GM21423 (cell line): ENCODE measurements at regions not wholly inside any gene's neighbourhood (a gene's known extent, or its start where the extent isn't known, plus 50 kb on each side); places are given as distances from the start of the nearest gene placed in this dataset.
A peak's percentile ranks its signal among the peaks of the same experiment; 100 is the strongest.

Experiments
- ATAC-seq: cut with Tn5 transposase; IDR thresholded peaks from one replicate; pipeline ENCODE4 v1.9.1; 2021; ENCODE audit warnings: mild to moderate bottlenecking, moderate library complexity; ENCODE audit not compliant: unreplicated experiment

GRCh38 chr3:83513051-83513450 lies 1445.7 kb upstream of the CADM2 start:
- no peak for ATAC-seq

- ATAC-seq = no peak
Observed at GRCh38 chr3:83513677-83514076, 1445.1 kb upstream of the CADM2 start.

- no peak for ATAC-seq
Observed at GRCh38 chr3:83514130-83514914, 1444.5 kb upstream of the CADM2 start.

DNA sequence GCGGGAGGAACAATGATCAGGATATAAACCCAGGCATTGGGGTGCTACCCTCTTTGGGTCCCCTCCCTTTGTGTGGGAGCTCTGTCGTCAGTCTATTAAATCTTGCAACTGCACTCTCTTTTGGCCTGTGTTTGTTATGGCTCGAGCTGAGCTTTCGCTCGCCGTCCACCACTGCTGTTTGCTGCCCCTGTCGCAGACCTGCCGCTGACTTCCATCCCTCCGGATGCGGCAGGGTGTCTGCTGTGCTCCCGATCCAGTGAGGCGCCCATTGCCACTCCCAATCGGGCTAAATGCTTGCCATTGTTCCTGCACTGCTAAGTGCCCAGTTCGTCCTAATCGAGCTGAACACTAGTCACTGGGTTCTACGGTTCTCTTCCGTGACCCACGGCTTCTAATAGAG lies 1443.7 kb upstream of the CADM2 start:
- no peak for ATAC-seq

DNA sequence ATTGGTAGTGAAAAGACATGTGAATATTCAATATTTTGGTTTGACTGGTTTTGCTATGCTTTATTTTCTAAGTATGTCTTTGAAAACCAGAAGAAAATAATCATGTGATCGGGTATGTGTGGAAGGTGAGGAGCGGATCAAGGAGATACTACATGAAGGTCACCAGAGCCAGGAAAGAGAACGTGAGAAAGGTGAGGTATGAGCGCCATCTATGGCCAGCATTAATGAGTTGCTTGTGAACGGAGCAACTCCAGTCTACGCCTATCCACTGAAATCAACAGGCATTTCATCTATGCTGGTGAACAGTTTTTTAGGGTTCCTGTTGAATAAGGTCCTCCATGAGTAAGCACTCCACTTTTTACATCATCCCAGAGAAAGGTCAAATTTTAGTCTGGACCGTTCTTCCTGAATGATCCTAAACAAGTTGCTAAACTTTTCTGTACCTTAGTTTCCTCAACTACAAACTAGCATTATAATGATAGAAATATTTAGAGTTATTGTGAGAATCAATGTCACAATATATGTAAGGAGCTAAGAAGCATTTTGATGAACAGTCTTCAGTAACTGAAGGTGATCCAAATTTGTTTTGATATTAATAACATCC lies 1435.2 kb upstream of the CADM2 start:
- ATAC-seq = peak; percentile 88

- ATAC-seq = no peak
Observed at GRCh38 chr3:83524901-83525300, 1433.9 kb upstream of the CADM2 start.

- no peak for ATAC-seq
Observed at GRCh38 chr3:83559082-83559481, 1399.7 kb upstream of the CADM2 start.

DNA sequence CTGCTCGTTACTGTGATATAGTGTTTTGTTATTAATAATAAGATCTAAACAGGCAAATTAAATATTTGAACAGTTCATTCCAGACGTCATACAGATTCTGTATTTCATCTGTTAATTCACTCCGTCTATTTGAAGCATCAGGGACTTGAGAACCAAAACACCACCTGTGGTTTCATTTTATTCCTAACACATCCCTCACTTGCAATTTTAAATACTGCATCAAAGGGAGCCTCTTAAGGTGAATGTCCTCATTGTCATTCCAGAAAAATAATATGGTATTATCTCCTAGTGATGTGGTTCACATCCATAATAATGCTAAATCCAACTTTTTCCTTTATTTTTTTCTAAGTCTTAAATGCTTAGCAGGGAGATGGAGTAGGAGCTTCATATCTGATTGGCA lies 1390.9 kb upstream of the CADM2 start:
- no peak for ATAC-seq

GRCh38 chr3:83581546-83581945 lies 1377.2 kb upstream of the CADM2 start:
- ATAC-seq = no peak

- no peak for ATAC-seq
Observed at GRCh38 chr3:83601704-83602103, 1357.1 kb upstream of the CADM2 start.

DNA sequence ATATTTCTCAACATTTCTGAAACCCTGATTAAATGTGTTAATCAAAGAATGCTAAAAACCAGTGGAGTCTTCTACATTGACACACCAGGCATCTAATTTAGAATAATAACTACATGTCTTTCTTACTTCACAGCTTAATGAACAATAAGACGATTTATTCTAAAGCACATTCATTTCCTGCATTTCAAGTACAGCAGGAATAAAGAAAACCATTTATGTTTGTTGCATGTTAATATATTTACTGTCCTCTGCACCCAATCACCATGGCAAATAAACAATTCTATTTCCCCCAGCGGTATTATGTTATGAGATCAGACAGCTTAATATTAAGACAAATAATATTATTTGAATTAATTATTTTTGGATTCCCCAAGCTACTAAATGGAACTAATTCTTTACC lies 1336.3 kb upstream of the CADM2 start:
- no peak for ATAC-seq

- no peak for ATAC-seq
Observed at GRCh38 chr3:83625261-83625660, 1333.5 kb upstream of the CADM2 start.

DNA sequence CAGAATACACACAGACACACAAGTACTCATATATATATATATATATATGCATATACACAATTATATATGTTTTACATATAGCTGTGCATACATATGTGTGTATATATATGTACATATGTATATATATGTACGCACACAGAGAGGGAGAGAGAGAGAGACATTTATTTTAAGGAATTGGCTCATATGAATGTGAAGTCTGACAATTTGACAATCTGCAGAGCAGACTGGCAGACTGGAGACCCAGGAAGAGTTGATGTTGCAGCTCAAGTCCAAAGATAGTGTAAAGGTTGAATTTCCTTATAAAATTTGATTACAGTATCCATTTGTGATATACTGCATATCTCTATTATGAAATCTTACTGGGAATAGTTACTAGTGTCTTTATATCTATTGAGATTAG lies 1330.3 kb upstream of the CADM2 start:
- no peak for ATAC-seq

GRCh38 chr3:83632526-83632925 lies 1326.3 kb upstream of the CADM2 start:
- ATAC-seq = no peak

DNA sequence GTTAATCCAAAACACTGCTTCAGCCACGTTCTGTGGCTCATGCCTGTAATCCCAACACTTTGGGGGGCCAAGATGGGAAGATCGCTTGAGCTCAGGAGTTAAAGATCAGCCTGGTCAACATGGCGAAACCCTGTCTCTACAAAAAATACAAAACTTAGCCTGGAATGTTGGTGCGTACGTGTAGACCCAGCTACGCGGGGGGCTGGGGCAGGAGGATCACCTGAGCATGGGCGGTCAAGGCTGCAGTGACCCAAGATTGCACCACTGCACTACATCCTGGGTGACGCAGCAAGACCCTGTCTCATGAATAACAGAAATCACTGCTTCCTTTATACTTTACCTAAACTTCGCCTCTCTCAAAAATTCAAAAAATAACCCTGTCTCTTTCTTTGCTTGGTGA lies 1325.0 kb upstream of the CADM2 start:
- ATAC-seq = no peak

DNA sequence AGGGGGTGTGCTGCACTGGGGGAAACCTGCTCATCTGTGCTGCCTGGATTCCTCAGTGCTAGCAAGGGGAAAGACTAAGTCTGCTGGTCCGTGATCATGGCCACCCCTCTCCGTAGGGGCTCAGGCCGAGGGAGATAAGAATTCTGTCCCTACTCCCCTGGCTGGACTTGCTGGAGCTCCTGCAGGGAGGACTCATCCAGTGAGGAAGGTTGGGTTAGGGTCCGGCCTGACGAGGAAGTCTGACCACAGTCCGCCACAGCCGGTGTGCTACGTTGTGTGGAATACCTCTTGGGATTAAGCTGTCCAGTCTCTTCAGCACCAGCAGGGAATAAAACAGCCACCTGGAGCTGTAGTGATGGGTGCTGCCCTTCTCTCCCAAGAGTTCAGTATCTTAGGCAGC lies 1309.1 kb upstream of the CADM2 start:
- no peak for ATAC-seq

DNA sequence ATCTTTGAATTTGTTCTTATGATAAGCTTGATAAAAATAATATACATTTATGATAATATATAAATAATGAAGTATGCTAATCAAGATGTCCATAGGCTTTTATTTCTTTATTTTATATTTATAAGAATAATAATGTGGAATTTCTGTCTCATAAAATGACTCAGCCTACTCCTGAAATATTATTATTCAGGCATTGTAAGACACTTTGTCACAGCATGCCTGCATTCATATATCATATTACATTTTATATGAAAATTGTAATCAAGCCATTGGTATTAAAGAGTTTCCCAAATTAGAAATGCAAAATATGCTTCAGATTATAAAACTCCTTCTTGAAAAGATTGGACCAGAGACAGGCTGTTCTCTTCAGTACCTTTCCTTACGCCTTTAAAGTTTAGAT lies 1303.7 kb upstream of the CADM2 start:
- no peak for ATAC-seq

DNA sequence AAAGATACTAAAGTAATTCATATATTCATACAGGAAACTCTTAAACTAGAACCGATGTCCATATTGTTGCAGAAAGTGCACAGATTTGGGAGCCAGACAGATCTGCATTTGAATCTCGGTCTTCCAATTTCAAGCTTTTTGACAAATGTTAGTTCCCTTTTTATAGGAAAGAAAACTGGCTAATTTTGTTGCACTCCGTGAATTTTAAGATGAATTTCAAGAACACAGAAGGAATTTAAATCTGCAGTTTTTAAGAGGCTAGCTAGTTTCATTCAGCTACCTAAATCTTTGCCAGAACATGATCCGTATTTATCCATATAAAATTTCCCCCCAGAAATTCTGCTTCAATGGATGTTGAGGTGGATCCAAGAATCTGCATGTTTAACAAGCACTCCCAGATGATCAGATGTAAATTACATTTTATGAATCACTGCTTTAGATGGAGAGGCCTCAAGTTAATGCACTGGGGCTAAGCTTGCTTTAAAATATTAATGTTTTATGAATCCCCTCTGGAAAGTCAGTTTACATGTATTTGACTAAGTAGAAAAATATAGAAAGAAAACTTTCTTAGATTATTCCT lies 1296.3 kb upstream of the CADM2 start:
- ATAC-seq = no peak

GRCh38 chr3:83670416-83670815 lies 1288.4 kb upstream of the CADM2 start:
- ATAC-seq = no peak

DNA sequence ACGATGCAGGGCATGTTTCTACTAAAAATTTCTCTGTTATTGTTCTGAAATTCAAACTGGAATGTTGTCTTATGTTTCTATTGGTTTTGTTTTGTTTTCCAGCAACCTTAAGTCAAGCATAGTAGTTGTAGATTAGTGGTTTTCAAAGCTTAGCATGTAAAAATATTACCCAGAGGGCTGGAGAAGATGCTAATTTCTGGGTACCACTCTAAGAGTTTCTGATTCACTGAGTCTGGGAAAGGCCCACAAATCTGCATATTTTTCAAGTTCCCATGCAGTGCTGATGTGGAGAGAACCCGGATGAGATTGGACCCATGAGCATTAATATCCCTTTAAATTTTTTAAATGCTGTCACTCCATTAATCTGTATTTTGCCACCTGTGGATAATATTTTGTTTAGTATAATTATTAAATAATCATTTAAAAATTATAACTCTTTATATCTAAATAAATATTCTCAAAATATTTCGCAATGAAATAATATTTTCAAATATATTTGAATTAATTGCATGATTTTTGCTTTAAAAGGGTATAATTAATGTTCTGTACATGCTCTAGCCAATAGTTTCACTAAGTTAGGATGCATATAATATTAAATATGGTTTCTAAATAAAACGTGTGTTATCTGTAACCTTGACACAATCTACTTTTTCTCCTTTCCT lies 1274.7 kb upstream of the CADM2 start:
- no peak for ATAC-seq

GRCh38 chr3:83706669-83707068 lies 1252.1 kb upstream of the CADM2 start:
- ATAC-seq = no peak

DNA sequence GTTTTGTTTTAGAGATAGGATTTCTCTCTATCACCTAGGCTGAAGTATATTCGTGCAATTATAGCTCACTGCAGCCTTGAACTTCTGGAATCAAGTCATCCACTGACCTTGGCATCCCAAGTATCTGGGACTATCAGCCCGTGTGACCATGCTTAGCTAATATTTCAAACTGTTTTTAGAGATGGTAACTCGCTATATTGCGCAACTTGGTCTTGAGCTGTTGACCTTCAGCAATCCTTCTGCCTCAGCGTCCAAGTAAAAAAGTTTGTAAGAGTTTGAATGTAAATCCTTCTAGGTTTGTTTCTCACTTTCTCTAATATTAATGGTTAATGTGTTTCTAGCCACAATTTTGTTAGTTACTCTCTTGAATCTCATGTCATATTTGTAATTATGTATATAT lies 1243.5 kb upstream of the CADM2 start:
- no peak for ATAC-seq
